Adrenal gland (tissue), 9 donors: ENCODE measurements at regions not wholly inside any gene's neighbourhood (a gene's known extent, or its start where the extent isn't known, plus 50 kb on each side); places are given as distances from the start of the nearest gene placed in this dataset.
"Not testable (repeated sequence)": the region's sequence is repeated elsewhere in the genome, so short reads cannot be mapped to it uniquely, and the experiment has no call there.

ENCODE experiments used
- DNase-seq, 7 donors: peaks; one replicate each; pipeline ENCODE4 v3.0.0-alpha.2; 2019 to 2020
- H3K27ac ChIP-seq, 5 donors: fragments of 200-600 bp; sonication (generic) in 4 of 5; 1 replicate in 3 of 5; 2 replicates in 2 of 5; pipeline versions ENCODE4 v1.5.1 to v1.8.0; 2016 to 2020; ENCODE audit warnings: mild to moderate bottlenecking in 1 of 5
- H3K27me3 ChIP-seq: fragments of 200-600 bp; 2 replicates; pipeline ENCODE4 v1.8.0; 2021
- H3K36me3 ChIP-seq, 2 donors: fragments of 200-600 bp; replicated peaks in 1 of 2; 1 replicate in 1 of 2; 2 replicates in 1 of 2; pipeline versions ENCODE4 v1.5.1 to v1.8.0; 2018 to 2022
- H3K4me1 ChIP-seq, 2 donors: fragments of 200-600 bp; replicated peaks in 1 of 2; 1 replicate in 1 of 2; 2 replicates in 1 of 2; pipeline versions ENCODE4 v1.5.1 to v1.8.0; 2018 to 2021
- H3K4me3 ChIP-seq, 4 donors: fragments of 200-600 bp; sonication (generic) in 3 of 4; one replicate each; pipeline ENCODE4 v1.5.1; 2016 to 2018
- H3K9me3 ChIP-seq, 3 donors: fragments of 200-600 bp; sonication (generic) in 1 of 3; replicated peaks in 1 of 3; 1 replicate in 2 of 3; 2 replicates in 1 of 3; pipeline versions ENCODE4 v1.5.1 to v1.8.0; 2016 to 2021
- POLR2A ChIP-seq, 2 donors: fragments of 450-650 bp; IDR thresholded peaks; one replicate each; pipeline ENCODE4 v1.6.1; 2017; ENCODE audit warnings: antibody characterized with exemption in 2 of 2, mild to moderate bottlenecking in 2 of 2, moderate library complexity in 1 of 2
- WGBS, 4 donors: extraction: QIAGEN DNeasy Blood & Tissue Kit in 2 of 4; methylation state at CpG; one replicate each; pipeline versions ENCODE4 v1.1.5 to v1.1.7; 2013 to 2017; 5-methylcytosine and 5-hydroxymethylcytosine counted together
- intact Hi-C, 2 donors: fragments of 100-400 bp; cut with DNase I; formaldehyde crosslinking; loops; one replicate each; pipeline versions ENCODE4 v1.14.1 to v1.15.0; 2022 to 2023
- TF ChIP-seq, protein P1 (sequence below), 6 experiments: fragments of 450-650 bp in 4 of 6; fragments of 200-600 bp in 2 of 6; sonication (generic) in 1 of 6; IDR thresholded peaks; 1 replicate in 5 of 6; 2 replicates in 1 of 6; pipeline versions ENCODE4 v1.5.1 to v1.8.0; 2016 to 2021; ENCODE audit warnings: antibody characterized with exemption in 6 of 6, mild to moderate bottlenecking in 2 of 6, moderate library complexity in 1 of 6
- donor health status: healthy with polysubstance abuse.
- donor health status: Bipolar disorder and iron deficiency.
- donor health status: DM: yes; HTN: yes; CAD: no.
- donor health status: DM: no; HTN: no; CAD: no.
- donor health status: DM: no; HTN: no; CAD: no.

DNA sequence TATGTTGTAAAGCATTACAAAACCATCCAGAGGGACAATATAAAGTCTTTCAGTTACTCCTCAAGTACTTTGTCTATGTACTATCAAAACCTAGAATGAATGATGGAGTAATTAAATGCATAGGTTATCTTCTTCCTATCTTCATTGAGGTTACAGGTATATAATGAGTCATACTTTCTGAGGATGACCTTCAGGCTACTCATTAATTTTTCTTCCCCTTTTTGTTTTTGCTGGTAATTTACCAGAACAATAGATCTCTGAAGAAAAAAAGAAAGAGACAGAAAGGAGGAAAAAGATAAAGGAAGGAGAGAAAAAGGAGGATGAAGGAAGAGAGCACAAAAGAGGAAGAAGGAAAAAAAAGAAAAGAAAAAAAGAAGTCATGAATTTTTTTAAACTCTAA, 398.4 kb downstream of the TBC1D32 start:
- TF ChIP-seq POLR2A (IDR thresholded peaks at IDR 0.05) = no peak
- Histone ChIP-seq H3K4me3 (no peak overlapping the region), H3K9me3 (no peaks in the 10 kb centered on the region), H3K27ac (no peak overlapping the region), H3K36me3 (no peaks in the 10 kb centered on the region), H3K4me1 (no peaks in the 10 kb centered on the region), H3K27me3 (no peaks in the 10 kb centered on the region)
- intact Hi-C loops = no loop called here
- no peak for DNase-seq

DNA sequence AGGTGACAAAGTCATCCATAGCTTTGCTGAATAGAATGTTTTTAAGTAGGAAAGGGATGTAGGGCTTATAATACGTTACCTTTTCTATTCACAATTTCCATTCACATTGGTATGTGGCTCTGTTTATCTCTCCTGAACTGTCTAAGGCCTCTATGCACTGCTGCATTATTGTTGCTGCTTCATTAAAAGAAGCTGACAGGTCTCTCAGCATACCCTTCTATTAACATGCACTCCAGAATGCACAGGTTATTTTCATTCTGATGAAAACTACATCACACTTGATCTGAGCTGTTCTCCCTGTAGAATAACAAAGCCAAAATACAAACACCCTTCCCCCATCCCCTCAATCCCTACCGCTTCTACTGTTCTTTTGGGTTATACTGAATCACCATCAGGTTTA, 399.3 kb downstream of the TBC1D32 start:
- no peak for TF ChIP-seq POLR2A (IDR thresholded peaks at IDR 0.05)
- TF ChIP-seq, protein P1, sequence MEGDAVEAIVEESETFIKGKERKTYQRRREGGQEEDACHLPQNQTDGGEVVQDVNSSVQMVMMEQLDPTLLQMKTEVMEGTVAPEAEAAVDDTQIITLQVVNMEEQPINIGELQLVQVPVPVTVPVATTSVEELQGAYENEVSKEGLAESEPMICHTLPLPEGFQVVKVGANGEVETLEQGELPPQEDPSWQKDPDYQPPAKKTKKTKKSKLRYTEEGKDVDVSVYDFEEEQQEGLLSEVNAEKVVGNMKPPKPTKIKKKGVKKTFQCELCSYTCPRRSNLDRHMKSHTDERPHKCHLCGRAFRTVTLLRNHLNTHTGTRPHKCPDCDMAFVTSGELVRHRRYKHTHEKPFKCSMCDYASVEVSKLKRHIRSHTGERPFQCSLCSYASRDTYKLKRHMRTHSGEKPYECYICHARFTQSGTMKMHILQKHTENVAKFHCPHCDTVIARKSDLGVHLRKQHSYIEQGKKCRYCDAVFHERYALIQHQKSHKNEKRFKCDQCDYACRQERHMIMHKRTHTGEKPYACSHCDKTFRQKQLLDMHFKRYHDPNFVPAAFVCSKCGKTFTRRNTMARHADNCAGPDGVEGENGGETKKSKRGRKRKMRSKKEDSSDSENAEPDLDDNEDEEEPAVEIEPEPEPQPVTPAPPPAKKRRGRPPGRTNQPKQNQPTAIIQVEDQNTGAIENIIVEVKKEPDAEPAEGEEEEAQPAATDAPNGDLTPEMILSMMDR (IDR thresholded peaks at IDR 0.05) = no peak
- H3K4me3 ChIP-seq = no peak overlapping the region
- no peaks in the 10 kb centered on the region for H3K9me3 ChIP-seq
- 72 to 87% (median 81%) methylated on average over 2 of the region's 2 CpGs for WGBS, 4 donors
- H3K4me1 ChIP-seq = no peaks in the 10 kb centered on the region
- intact Hi-C loops = no loop called here
- H3K27me3 ChIP-seq = no peaks in the 10 kb centered on the region
- no peaks in the 10 kb centered on the region for H3K36me3 ChIP-seq
- DNase-seq = no peak
- H3K27ac ChIP-seq = no peak overlapping the region

DNA sequence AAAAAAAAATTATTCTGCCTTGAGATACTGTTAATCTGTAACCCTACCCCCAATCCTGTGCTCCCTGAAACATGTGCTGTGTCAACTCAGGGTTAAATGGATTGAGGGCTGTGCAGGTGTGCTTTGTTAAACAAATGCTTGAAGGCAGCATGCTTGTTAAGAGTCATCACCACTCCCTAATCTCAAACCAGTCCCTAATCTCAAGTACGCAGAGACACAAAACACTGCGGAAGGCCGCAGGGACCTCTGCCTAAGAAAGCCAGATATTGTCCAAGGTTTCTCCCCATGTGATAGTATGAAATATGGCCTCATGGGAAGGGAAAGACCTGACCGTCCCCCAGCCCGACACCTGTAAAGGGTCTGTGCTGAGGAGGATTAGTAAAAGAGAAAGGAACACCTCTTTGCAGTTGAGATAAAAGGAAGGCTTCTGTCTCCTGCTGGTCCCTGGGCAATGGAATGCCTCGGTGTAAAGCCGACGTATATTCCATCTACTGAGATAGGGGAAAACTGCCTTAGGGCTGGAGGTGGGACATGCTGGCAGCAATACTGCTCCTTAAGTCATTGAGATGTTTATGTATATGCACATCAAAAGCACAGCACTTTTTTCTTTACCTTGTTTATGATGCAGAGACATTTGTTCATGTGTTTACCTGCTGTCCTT, 402.6 kb downstream of the TBC1D32 start:
- WGBS, 4 donors = 67 to 79% (median 73%) methylated on average over 8 of the region's 8 CpGs
- intact Hi-C loops = not testable (repeated sequence)

DNA sequence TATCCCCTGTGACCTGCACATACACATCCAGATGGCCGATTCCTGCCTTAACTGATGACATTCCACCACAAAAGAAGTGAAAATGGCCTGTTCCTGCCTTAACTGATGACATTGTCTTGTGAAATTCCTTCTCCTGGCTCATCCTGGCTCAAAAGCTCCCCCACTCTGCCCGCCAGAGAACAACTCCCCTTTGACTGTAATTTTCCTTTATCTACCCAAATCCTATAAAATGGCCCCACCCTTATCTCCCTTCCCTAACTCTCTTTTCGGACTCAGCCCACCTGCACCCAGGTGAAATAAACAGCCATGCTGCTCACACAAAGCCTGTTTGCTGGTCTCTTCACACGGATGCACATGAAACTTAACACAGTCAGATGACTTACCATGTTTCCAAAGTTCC, 403.8 kb downstream of the TBC1D32 start:
- H3K27me3 ChIP-seq, H3K4me1 ChIP-seq, H3K36me3 ChIP-seq, H3K27ac ChIP-seq, DNase-seq, H3K4me3 ChIP-seq, H3K9me3 ChIP-seq, intact Hi-C loops: not testable (repeated sequence)
- 65 to 86% (median 75%) methylated on average over 3 to 4 of the region's 4 CpGs for WGBS, 4 donors

More for the DNA sequence above, 402.6 kb downstream of the TBC1D32 start:
- H3K27ac ChIP-seq, H3K4me3 ChIP-seq, H3K27me3 ChIP-seq, H3K9me3 ChIP-seq, H3K36me3 ChIP-seq, H3K4me1 ChIP-seq, DNase-seq: not testable (repeated sequence)

DNA sequence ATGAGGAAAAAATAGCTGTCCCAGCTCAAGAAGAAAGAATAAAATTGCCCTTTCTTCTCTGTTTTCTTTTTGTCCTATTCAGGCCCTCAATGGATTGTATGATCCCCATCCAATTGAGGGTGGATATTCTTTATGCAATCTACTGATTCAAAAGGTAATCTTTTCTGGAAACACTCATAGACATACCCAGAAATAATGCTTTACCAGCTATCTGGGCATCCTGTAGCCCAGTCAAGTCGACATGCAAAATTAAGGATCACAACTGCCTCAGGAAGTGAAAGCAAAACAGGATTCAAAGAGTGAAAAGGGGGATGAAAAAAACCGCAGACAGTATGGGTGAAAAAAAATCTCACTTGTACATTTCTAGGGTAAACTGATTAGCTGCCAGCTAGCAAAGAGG, 410.1 kb downstream of the TBC1D32 start:
- no peaks in the 10 kb centered on the region for H3K27me3 ChIP-seq
- H3K36me3 ChIP-seq = no peaks in the 10 kb centered on the region
- DNase-seq = no peak
- intact Hi-C loops = no loop called here
- WGBS, 4 donors = 77 to 85% (median 81%) methylated on average over 2 of the region's 2 CpGs
- H3K4me1 ChIP-seq = no peaks in the 10 kb centered on the region
- TF ChIP-seq POLR2A (IDR thresholded peaks at IDR 0.05) = no peak
- TF ChIP-seq, protein P1 (IDR thresholded peaks at IDR 0.05) = no peak
- H3K27ac ChIP-seq = no peak overlapping the region
- H3K4me3 ChIP-seq = no peak overlapping the region
- no peaks in the 10 kb centered on the region for H3K9me3 ChIP-seq

DNA sequence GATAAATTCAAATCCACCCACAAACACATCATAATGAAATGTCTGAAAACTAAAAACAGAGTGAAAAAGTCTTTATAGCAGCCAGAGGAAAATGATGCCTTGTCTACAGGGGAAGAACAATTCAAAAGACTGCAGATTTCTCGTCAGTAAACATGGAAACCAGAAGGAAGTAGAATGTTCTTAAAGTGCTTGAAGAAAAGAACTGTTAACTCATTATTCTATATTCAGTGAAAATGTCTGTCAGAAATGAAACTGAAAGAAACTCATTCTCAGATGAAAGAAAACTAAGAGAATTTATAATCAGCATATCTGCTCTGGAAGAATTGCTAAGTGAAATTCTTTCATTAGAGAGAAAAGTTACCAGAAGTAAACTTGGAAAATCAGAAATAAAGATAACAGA, 416.1 kb downstream of the TBC1D32 start:
- no peak for DNase-seq
- Histone ChIP-seq H3K4me1 (no peaks in the 10 kb centered on the region), H3K9me3 (no peaks in the 10 kb centered on the region), H3K36me3 (no peaks in the 10 kb centered on the region), H3K27me3 (no peaks in the 10 kb centered on the region), H3K27ac (no peak overlapping the region), H3K4me3 (no peak overlapping the region)
- TF ChIP-seq POLR2A (IDR thresholded peaks at IDR 0.05) = no peak
- TF ChIP-seq, protein P1 (IDR thresholded peaks at IDR 0.05) = no peak
- 61 to 85% (median 80%) methylated on average over 1 of the region's 1 CpG for WGBS, 4 donors
- intact Hi-C loops = no loop called here
